AG04450 (cell line): ENCODE measurements at regions not wholly inside any gene's neighbourhood (a gene's known extent, or its start where the extent isn't known, plus 50 kb on each side); places are given as distances from the start of the nearest gene placed in this dataset.
"Not testable (repeated sequence)": the region's sequence is repeated elsewhere in the genome, so short reads cannot be mapped to it uniquely, and the experiment has no call there.

ENCODE experiments used
- CTCF ChIA-PET: fragments of 300-600, 350-600 bp; formaldehyde crosslinking; extraction: SDS; loops from one replicate; lab custom pipeline; 2022; ENCODE audit warnings: antibody characterized with exemption, inconsistent platforms; lab: Charles Lee
- POLR2A ChIA-PET: fragments of 350-600 bp; formaldehyde crosslinking; extraction: SDS; loops from one replicate; lab custom pipeline; 2021; ENCODE audit warnings: antibody characterized with exemption, inconsistent platforms; lab: Yijun Ruan, JAX
- DNase-seq: peaks from one replicate; pipeline ENCODE4 v3.0.0-alpha.2; 2011; ENCODE audit warnings: low read depth, low spot score
- H3K27ac ChIP-seq: one replicate; pipeline ENCODE4 v1.5.1; 2012; ENCODE audit warnings: low read depth, low read length, control low read depth
- H3K27me3 ChIP-seq: one replicate; pipeline ENCODE4 v1.6.0; 2012; ENCODE audit warnings: low read length; ENCODE audit not compliant: control insufficient read depth, insufficient read depth
- H3K4me3 ChIP-seq: 2 replicates; pipeline ENCODE4 v1.5.1; 2011; ENCODE audit warnings: mild to moderate bottlenecking, low read depth, low read length, control low read depth
- H3K9me3 ChIP-seq: 2 replicates; pipeline ENCODE4 v1.5.1; 2012; ENCODE audit warnings: low read length; ENCODE audit not compliant: control insufficient read depth, insufficient read depth
- TF ChIP-seq, protein P1 (sequence below): IDR thresholded peaks from 2 replicates; pipeline ENCODE4 v1.5.1; 2011; ENCODE audit warnings: low read depth, low read length, control low read depth, inconsistent platforms

DNA sequence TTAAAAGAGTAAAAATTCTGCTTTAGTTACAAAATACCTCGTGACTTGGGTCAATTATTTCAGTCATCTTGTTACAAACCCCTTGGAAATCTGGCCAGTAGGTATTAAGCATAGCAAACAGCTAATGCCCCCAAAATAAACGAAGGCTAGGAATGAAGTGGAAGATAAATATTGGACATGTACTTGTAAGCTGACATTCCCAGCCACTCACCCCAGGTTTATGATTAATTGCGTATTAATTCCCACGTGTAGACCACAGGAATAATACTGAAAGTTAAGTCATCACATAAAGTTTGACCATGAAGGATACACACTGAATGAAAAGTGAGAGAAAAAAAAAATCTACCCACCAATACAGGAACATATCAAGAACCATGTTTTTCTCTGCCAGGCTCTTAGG lies 936.5 kb upstream of the ADGRB3 start:
- DNase-seq: no peak
- POLR2A ChIA-PET: no interaction called here
- Histone ChIP-seq H3K9me3 (no peaks in the 10 kb centered on the region), H3K4me3 (no peak overlapping the region), H3K27me3 (no peaks in the 10 kb centered on the region), H3K27ac (no peak overlapping the region)
- CTCF ChIA-PET: no interaction called here
- TF ChIP-seq, protein P1, sequence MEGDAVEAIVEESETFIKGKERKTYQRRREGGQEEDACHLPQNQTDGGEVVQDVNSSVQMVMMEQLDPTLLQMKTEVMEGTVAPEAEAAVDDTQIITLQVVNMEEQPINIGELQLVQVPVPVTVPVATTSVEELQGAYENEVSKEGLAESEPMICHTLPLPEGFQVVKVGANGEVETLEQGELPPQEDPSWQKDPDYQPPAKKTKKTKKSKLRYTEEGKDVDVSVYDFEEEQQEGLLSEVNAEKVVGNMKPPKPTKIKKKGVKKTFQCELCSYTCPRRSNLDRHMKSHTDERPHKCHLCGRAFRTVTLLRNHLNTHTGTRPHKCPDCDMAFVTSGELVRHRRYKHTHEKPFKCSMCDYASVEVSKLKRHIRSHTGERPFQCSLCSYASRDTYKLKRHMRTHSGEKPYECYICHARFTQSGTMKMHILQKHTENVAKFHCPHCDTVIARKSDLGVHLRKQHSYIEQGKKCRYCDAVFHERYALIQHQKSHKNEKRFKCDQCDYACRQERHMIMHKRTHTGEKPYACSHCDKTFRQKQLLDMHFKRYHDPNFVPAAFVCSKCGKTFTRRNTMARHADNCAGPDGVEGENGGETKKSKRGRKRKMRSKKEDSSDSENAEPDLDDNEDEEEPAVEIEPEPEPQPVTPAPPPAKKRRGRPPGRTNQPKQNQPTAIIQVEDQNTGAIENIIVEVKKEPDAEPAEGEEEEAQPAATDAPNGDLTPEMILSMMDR: no peak

DNA sequence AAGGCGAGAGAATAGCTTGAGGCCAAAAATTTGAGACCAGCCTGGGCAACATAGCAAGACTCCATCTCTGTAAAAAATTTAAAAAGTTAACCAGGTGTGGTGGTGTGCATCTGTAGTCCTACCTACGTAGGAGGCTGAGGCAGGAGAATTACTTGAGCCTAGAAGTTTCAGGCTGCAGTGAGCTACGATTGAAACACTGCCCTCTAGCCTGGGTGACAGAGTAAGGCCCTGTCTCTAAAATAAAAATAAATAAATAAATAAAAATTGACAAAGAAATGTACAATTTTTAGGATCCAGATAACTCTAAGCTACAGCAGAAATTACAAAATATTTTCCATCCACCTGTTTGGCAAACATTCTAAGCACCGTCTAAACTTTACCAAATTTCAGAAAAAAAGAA lies 941.0 kb upstream of the ADGRB3 start:
- Histone ChIP-seq H3K9me3 (no peaks in the 10 kb centered on the region), H3K4me3 (no peak overlapping the region), H3K27ac (no peak overlapping the region), H3K27me3 (no peaks in the 10 kb centered on the region)
- no peak for DNase-seq
- TF ChIP-seq, protein P1: no peak
- ChIA-PET POLR2A (no interaction called here), CTCF (interaction anchor here (0.5 kb wide), 1 partner anchor 99 kb away, joined by 7 read pairs; no protein-coding TSS in a partner anchor)

DNA sequence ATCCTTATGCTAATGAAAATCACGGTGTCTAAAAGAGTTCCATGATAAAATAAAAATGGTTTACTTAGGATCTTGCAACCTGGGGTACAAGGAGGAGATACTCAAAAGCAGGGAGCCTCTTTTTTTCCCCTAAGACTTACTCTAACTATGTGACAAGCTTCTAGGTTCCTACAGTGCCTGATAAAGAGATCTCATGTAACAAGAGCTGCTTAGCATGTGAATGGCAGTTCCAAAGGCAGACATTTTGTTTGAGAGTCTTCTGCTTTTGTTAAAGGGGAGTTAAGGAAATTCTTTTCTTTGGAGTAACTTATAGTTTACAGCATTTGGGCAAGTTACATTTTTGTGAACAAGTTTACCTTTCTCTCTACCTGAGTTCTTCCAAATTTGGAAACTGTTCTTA lies 945.8 kb upstream of the ADGRB3 start:
- no peak overlapping the region for H3K4me3 ChIP-seq
- DNase-seq: no peak
- CTCF ChIA-PET: no interaction called here
- POLR2A ChIA-PET: no interaction called here
- no peak overlapping the region for H3K27ac ChIP-seq
- TF ChIP-seq, protein P1: no peak
- H3K27me3 ChIP-seq: no peaks in the 10 kb centered on the region
- H3K9me3 ChIP-seq: no peaks in the 10 kb centered on the region

DNA sequence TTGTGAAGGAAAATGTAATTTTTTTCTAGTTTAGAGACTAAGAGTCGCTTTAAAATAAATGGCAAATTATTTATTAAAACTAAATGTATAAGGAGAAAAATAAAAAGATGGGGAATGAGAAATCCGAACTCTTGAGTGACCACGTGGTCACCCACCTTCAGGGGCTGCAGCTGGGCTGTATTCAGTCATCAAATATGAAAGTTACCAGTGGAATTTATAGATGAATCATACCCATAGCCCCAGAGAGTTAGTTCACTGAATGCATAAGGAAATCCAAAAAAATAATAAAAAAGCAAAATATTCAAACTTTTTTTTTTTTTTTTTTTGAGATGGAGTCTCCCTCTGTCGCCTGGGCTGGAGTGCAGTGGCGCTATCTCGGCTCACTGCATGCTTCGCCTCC lies 947.7 kb upstream of the ADGRB3 start:
- TF ChIP-seq, protein P1: no peak
- no peak for DNase-seq
- CTCF ChIA-PET: no interaction called here
- Histone ChIP-seq H3K27me3 (no peaks in the 10 kb centered on the region), H3K9me3 (no peaks in the 10 kb centered on the region), H3K4me3 (no peak overlapping the region), H3K27ac (no peak overlapping the region)
- POLR2A ChIA-PET: no interaction called here

DNA sequence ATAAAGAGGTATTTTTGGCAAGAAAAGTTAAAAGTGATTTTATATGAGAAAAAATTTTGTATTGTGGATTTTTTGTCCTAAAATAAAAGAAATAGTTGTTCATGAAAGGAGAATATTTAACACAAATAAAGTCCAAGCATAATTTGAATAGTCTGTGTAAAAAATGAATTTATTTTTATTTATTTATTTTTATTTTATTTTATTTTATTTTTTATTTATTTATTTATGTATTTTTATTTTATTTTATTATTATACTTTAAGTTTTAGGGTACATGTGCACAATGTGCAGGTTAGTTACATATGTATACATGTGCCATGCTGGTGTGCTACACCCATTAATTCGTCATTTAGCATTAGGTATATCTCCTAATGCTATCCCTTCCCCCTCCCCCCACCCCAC lies 948.9 kb upstream of the ADGRB3 start:
- H3K27ac ChIP-seq, DNase-seq, H3K27me3 ChIP-seq, H3K4me3 ChIP-seq, POLR2A ChIA-PET, H3K9me3 ChIP-seq: not testable (repeated sequence)
- CTCF ChIA-PET: interaction anchor here (0.7 kb wide), 1 partner anchor 70 kb away, joined by 4 read pairs; no protein-coding TSS in a partner anchor

DNA sequence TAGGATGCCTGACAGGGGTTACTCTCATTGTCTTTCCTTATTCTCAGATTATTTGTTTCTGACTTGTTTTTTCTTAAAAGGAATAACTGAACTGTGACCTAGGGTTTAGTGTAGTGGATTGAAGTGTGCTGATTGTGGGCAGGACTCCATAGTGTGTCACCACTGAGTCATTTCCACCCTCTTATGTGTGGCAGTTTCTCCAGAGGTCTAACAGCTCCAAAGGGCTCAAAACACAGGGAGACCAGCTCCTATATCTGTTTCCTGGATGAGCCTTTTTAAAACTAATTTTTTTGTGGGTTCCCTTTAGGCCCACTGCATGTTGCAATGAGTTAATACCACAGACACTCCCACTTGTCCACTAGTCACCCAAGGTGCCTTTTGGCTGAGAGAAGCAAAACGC lies 951.1 kb upstream of the ADGRB3 start:
- no peaks in the 10 kb centered on the region for H3K9me3 ChIP-seq
- no peak overlapping the region for H3K4me3 ChIP-seq
- H3K27ac ChIP-seq: no peak overlapping the region
- POLR2A ChIA-PET: no interaction called here
- no peaks in the 10 kb centered on the region for H3K27me3 ChIP-seq
- no peak for DNase-seq
- TF ChIP-seq, protein P1: no peak
- CTCF ChIA-PET: no interaction called here
